Esophagus muscularis mucosa (tissue), 3 donors: ENCODE measurements at regions not wholly inside any gene's neighbourhood (a gene's known extent, or its start where the extent isn't known, plus 50 kb on each side); places are given as distances from the start of the nearest gene placed in this dataset.

Experiments
- CTCF ChIP-seq, 3 experiments: fragments of 200-600 bp in 2 of 3; fragments of 450-650 bp in 1 of 3; sonication (generic) in 2 of 3; IDR thresholded peaks; one replicate each; pipeline ENCODE4 v1.5.1; 2017 to 2019; ENCODE audit warnings: antibody characterized with exemption in 3 of 3, mild to moderate bottlenecking in 2 of 3, moderate library complexity in 1 of 3
- EP300 ChIP-seq: sonication (generic); formaldehyde crosslinking; IDR thresholded peaks from one replicate; pipeline ENCODE4 v1.6.1; 2017; ENCODE audit warnings: antibody characterized with exemption

- TF ChIP-seq CTCF (IDR thresholded peaks at IDR 0.05) (no peak), EP300 (no peak)
These were observed 60.9 kb upstream of the CREB5 start for GRCh38 chr7:28351450-28351849.
